Right hindlimb (tissue), 1 donor: ENCODE measurements at regions not wholly inside any gene's neighbourhood (a gene's known extent, or its start where the extent isn't known, plus 50 kb on each side); places are given as distances from the start of the nearest gene placed in this dataset.

Experiments used
- DNase-seq: peaks from one replicate; pipeline ENCODE4 v3.0.0-alpha.2; 2018

DNA sequence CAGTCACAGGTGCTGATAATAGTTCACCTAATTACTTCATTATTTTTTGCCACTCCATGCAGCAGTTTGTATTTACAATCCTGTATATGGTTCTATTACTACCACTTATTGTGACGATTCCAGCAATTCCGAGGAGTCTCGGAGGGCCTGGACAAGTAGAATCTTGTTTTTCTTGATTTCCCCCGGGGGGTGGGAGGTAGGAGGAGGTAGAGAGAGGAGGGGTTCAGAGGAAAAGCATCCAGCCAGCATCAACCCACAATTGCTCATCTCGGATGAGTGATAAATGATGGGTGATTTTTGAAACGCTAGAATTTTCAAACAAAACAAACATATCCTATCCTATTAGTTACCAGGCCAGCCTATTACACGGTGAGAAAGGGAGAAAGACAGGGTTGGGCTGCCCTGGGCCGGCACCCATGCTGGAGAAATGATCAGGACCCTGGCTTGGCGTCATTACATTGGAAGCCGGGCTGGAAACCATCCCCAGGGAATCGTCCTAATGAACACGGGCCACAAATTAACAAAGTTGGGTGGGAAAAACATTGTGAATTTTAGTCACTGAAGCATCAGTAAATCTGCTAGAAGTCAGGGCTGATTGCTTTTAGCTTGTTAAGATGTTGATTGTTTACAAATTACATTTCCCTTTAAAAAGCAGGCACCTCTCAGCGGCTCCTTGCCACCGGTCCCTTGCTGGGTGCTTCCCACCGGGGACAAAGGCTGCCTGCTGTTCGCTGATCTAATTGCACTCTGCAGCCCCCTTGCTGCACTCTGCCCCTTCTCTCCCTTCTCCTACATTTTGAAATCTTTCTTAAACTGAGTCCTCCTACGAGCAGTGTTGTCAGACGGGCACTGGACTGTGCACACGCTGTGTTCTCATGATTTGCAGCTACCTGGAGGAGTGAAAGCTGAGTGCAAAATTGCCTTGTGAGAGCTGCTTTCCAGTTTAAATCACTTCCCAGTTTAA is 95.5 kb downstream of the FAM204A start:
- no peak for DNase-seq

DNA sequence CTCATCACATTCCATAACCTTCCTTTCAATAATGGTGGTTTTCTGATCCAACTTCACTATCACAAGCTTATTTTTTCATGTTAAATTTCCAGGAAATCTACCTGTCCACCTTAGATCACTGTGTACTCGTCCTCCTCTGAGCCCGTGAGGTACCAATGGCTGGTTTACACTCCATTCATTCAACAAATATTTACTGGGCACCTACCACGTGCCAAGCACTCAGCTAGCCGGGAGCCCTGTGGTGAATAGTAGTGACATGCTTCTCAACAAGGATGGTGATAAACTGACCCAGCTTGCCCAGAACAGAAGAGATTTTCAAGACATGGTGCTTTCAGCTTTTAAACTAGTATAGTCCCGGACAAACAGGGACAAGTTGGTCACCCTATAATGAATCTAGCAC is 98.2 kb downstream of the FAM204A start:
- DNase-seq, result no peak

GRCh38 chr10:118241229-118242137 is 100.6 kb downstream of the FAM204A start:
- DNase-seq, result peak; percentile 85

DNA sequence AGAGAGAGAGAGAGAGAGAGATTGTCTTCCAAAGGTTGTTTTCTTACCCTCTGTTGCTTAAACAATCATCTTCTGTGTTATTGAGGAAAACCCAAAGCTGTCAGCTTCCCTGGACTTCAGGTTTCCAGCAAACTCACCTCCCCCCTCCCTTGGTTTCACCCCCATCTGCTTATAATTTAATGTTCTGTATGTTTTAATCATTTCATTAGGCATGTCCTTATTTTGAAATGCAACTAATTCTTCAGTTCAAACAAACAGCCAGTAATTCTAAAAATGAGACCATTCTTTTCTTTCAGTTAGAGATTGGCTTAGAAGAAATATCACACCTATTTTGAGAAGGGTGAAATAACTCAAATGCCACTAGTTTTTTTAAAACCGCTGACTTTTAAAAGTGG is 102.9 kb downstream of the FAM204A start:
- DNase-seq, result no peak

- no peak for DNase-seq
Observed at GRCh38 chr10:118238573-118239235, 103.4 kb downstream of the FAM204A start.

GRCh38 chr10:118237930-118238329 is 104.2 kb downstream of the FAM204A start:
- no peak for DNase-seq

GRCh38 chr10:118234683-118235082 is 107.4 kb downstream of the FAM204A start:
- peak; percentile 82 for DNase-seq

DNA sequence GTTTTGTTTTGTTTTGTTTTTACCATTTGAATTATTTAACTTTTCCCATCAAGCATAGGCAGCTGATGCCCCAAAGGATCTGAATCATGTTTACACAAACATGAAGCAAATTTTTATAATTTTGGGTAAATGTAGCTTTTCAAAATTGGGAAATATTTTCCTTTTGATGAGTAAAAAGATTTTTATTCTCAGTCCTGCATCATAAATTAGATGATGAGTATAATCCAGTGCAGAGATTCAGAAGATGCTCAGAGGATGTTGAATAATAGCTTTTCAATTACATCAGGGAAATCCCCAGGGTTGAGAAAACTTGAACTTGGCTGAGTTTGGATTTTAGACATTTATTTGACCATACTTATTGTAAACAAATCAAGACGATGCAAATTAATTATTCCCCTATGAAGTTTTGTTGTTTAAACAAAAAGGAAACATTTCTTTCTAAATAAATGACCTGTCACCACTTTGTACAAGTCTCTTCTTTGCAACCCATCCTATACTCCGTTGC is 121.7 kb downstream of the FAM204A start:
- no peak for DNase-seq

DNA sequence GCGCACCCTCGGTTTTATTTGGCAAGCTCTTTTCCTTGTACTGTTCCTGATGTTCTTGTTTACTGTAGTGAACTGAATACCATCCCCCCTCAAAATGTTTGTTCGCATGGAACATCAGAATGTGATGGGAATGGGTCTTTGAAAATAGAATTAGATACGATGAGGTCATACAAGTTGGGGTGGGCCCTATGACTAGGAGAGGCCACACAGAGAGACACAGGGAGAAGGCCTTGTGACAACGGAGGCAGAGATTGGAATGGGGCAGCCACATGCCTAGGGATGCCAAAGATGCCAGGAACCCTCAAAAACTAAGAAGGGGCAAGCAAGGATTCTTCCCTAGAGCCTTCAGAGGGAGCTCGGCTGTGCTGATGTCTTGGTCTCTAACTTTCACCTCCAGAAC is 123.6 kb downstream of the FAM204A start:
- DNase-seq, result no peak

GRCh38 chr10:118216571-118217170 is 125.5 kb downstream of the FAM204A start:
- DNase-seq, result no peak

DNA sequence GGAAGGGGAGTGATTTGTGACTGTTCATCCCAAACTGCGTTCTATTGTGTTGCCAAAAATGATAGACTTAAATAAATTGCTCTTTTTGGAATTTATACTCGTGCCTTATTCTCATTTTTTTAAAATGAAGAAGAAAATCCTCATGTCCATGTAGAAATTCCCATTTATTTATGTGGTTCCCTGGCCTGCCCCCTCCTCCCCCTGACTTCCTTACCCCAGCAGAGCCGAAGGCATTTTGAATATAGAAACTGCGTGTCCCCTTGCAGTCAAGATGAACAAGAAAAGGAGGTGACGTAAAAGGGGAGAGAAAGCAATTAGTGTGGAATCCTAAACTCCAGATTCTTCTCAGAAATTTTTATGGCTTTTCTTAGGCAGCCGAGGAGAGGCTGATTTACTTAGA is 126.1 kb downstream of the FAM204A start:
- no peak for DNase-seq

DNA sequence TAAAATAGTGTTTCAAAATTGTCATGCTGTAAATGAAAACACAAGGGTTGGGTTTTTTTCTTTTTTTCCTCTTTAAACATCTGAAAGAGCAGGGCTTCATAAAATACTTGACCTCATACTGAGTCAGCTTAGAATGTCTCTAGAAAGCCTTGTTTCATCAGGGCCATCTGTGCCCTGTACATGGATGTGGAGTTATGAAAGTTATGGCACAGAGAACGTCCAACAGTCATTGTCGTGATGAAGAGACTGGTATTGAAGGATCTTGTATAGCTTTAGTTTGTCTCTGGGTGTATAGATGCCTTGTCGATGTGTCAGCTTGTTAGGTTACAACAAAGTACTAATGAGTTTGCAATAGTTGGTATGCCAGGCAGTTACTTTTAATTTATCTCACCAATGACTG is 127.3 kb downstream of the FAM204A start:
- no peak for DNase-seq

- DNase-seq, result no peak
Observed at GRCh38 chr10:118213436-118213835, 128.7 kb downstream of the FAM204A start.

GRCh38 chr10:118210276-118210675 is 131.8 kb downstream of the FAM204A start:
- no peak for DNase-seq

GRCh38 chr10:118209215-118209614 is 132.9 kb downstream of the FAM204A start:
- DNase-seq, result no peak

DNA sequence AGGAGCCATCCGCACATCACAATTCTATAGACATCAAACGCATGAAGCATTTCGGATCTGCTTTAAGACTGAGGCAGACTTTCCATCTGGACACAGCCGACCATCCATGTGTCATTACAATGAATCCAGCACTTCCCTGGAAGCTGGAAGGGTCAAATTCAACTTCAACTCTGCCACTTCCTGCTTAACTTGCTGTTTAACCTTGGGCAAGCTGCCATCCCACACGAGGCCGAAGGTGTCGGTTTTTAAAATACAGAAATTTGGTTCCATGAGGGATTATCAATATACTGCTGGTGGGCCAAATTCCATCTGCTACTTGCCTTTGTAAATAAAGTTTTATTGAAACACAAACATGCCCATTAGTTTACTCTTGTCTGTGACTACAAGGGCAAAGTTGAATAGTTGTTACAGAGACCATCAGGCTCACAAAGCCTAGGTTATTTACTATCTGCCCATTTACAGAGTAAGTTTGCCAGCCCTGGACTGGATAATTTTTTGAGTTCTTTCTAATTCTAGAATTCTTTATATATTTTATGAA is 134.6 kb downstream of the FAM204A start:
- no peak for DNase-seq

GRCh38 chr10:118204292-118204943 is 137.7 kb downstream of the FAM204A start:
- no peak for DNase-seq

DNA sequence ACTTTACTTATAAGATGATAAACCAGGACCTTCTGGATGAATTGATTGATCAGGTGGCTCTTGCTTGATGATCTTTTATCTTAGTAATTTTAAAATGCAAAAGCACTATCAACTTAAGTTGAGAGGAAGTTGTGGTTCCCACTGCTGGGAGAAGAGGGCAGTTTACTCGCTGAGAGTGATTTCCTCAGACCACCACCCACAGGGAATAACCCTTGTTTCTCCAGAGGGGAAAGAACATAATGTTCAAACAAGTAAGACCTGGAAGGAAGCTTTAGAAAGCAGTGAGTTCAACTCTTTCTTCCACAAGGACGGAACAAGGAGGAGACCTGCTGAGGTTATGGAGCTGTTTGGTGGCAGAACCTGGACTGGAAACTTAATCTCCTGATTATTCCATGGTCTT is 138.7 kb downstream of the FAM204A start:
- no peak for DNase-seq

- DNase-seq, result no peak
Observed at GRCh38 chr10:118195729-118196128, 146.4 kb downstream of the FAM204A start.

- no peak for DNase-seq
Observed at GRCh38 chr10:118193642-118194041, 146.9 kb upstream of the RAB11FIP2 start.

GRCh38 chr10:118181021-118181420 is 134.3 kb upstream of the RAB11FIP2 start:
- DNase-seq, result no peak

GRCh38 chr10:118175148-118175547 is 128.4 kb upstream of the RAB11FIP2 start:
- no peak for DNase-seq
